K562 (cell line): ENCODE measurements at regions not wholly inside any gene's neighbourhood (a gene's known extent, or its start where the extent isn't known, plus 50 kb on each side); places are given as distances from the start of the nearest gene placed in this dataset.

ENCODE experiments used
- ATAC-seq: fragments of 200-7000 bp; cut with Tn5 transposase; 3 replicates; pipeline ENCODE4 v1.9.1; 2020; ENCODE audit warnings: moderate library complexity
- BruUV-seq: library from RNA; stranded (reverse); fragments of 400-500 nt; replicated peaks from 2 replicates; lab custom pipeline; 2021; lab: Mats Ljungman, UMichigan
- CTCF ChIA-PET: fragments of 300-600 bp; formaldehyde crosslinking; extraction: SDS; loops from one replicate; lab custom pipeline; 2021; ENCODE audit warnings: low intra/inter-chr PET ratio; lab: Yijun Ruan, JAX
- POLR2A ChIA-PET: fragments of 300-600, 350-650 bp; sonication (Branson Sonifier 250); formaldehyde crosslinking; extraction: SDS; loops from one replicate; lab custom pipeline; 2021; ENCODE audit warnings: antibody characterized with exemption, inconsistent platforms; lab: Yijun Ruan, JAX
- DNase-seq, 4 experiments: peaks; one replicate each; pipeline versions ENCODE4 v3.0.0 to v3.0.0-alpha.2; 2011 to 2018; ENCODE audit warnings: low spot score in 3 of 4, mixed read lengths in 3 of 4; ENCODE audit errors: extremely low read depth in 1 of 4
- FAIRE-seq: peaks from 2 replicates; lab custom pipeline; 2011; peaks lifted over from hg19 to GRCh38; lab: Jason Lieb, UNC
- H2AFZ ChIP-seq: 2 replicates; pipeline ENCODE4 v1.6.0; 2011; ENCODE audit warnings: low read depth, low read length, control low read depth, inconsistent platforms
- H3K27ac ChIP-seq: fragments of 200-600 bp; 3 replicates; pipeline ENCODE4 v1.8.0; 2011; ENCODE audit warnings: low read depth, mild to moderate bottlenecking, control low read depth, inconsistent platforms, low read length, moderate library complexity, mixed read lengths; ENCODE audit errors: extremely low read depth
- H3K27me3 ChIP-seq, 2 experiments: fragments of 300-600 bp in 1 of 2; 2 replicates in 1 of 2; 3 replicates in 1 of 2; pipeline versions ENCODE4 v1.6.0 to v1.8.0; 2011; ENCODE audit warnings: inconsistent platforms in 2 of 2, low read length in 2 of 2, mild to moderate bottlenecking in 1 of 2, mixed read lengths in 1 of 2, moderate library complexity in 1 of 2; ENCODE audit not compliant: control insufficient read depth in 2 of 2, insufficient read depth in 2 of 2
- H3K36me3 ChIP-seq: fragments of 300-600 bp; 3 replicates; pipeline ENCODE4 v1.8.0; 2011; ENCODE audit warnings: mild to moderate bottlenecking, low read length, inconsistent platforms; ENCODE audit not compliant: control insufficient read depth, insufficient read depth
- H3K4me1 ChIP-seq, 2 experiments: fragments of 200-600 bp in 1 of 2; replicated peaks in 1 of 2; 2 replicates in 1 of 2; 3 replicates in 1 of 2; pipeline versions ENCODE4 v1.5.1 to v1.8.0; 2011; ENCODE audit warnings: inconsistent platforms in 2 of 2, low read length in 2 of 2, mild to moderate bottlenecking in 1 of 2, mixed read lengths in 1 of 2, moderate library complexity in 1 of 2; ENCODE audit not compliant: control insufficient read depth in 2 of 2, insufficient read depth in 2 of 2
- H3K4me2 ChIP-seq: 2 replicates; pipeline ENCODE4 v1.6.1; 2011; ENCODE audit warnings: low read length, control low read depth, inconsistent platforms, mixed read lengths; ENCODE audit not compliant: insufficient read depth
- H3K4me3 ChIP-seq: fragments of 200-600 bp; sonication (generic), shearing (Covaris generic); 2 replicates; pipeline ENCODE4 v1.5.1; 2016; ENCODE audit warnings: control low read depth, inconsistent platforms
- H3K79me2 ChIP-seq: fragments of 200-600 bp; 3 replicates; pipeline ENCODE4 v1.8.0; 2011; ENCODE audit warnings: low read length, inconsistent platforms; ENCODE audit not compliant: control insufficient read depth, insufficient read depth
- H3K9ac ChIP-seq, 2 experiments: 2 replicates each; pipeline versions ENCODE4 v1.6.0 to v1.6.1; 2011; ENCODE audit warnings: low read depth in 2 of 2, low read length in 2 of 2, control low read depth in 1 of 2, inconsistent platforms in 1 of 2, mild to moderate bottlenecking in 1 of 2, mixed read lengths in 1 of 2; ENCODE audit not compliant: insufficient read depth in 1 of 2
- H3K9me1 ChIP-seq: one replicate; pipeline ENCODE4 v1.6.0; 2011; ENCODE audit warnings: inconsistent platforms, mild to moderate bottlenecking, low read length, moderate library complexity; ENCODE audit not compliant: control insufficient read depth, insufficient read depth
- H3K9me3 ChIP-seq: replicated peaks from 2 replicates; pipeline ENCODE4 v1.5.1; 2011; ENCODE audit warnings: low read depth, low read length, inconsistent platforms; ENCODE audit not compliant: control insufficient read depth, insufficient read depth
- H4K20me1 ChIP-seq: replicated peaks from 2 replicates; pipeline ENCODE4 v1.6.1; 2011; ENCODE audit warnings: low read length, inconsistent platforms, mixed read lengths; ENCODE audit not compliant: control insufficient read depth, insufficient read depth
- CBX5 ChIP-seq: IDR thresholded peaks from 2 replicates; pipeline ENCODE4 v1.6.1; 2014; ENCODE audit warnings: low read depth, borderline replicate concordance
- CCNT2 ChIP-seq: IDR thresholded peaks from 2 replicates; pipeline ENCODE4 v1.6.1; 2011; ENCODE audit warnings: borderline replicate concordance, low read depth, mild to moderate bottlenecking, moderate library complexity, mixed read lengths, low read length; ENCODE audit not compliant: insufficient read length; ENCODE audit errors: extremely low read depth
- DACH1 ChIP-seq: fragments of 450-650 bp; IDR thresholded peaks from 2 replicates; pipeline ENCODE4 v1.6.1; 2018; ENCODE audit not compliant: partially characterized antibody
- ELK1 ChIP-seq: sonication (generic); formaldehyde crosslinking; IDR thresholded peaks from 2 replicates; pipeline ENCODE4 v1.8.1; 2022; ENCODE audit warnings: missing genetic modification reagents
- FOXM1 ChIP-seq, 2 experiments: fragments of 450-650 bp in 1 of 2; sonication (generic) in 1 of 2; formaldehyde crosslinking in 1 of 2; IDR thresholded peaks; 2 replicates each; pipeline versions ENCODE4 v1.6.1 to v1.9.0; 2017 to 2022; ENCODE audit warnings: low read depth in 2 of 2, mild to moderate bottlenecking in 2 of 2, missing genetic modification reagents in 1 of 2, moderate library complexity in 1 of 2
- JUNB ChIP-seq: fragments of 450-650 bp; formaldehyde crosslinking; conservative IDR thresholded peaks from 2 replicates; pipeline ENCODE4 v1.4.0; 2020; ENCODE audit warnings: mild to moderate bottlenecking
- KAT7 ChIP-seq: sonication (generic); formaldehyde crosslinking; IDR thresholded peaks from 2 replicates; pipeline ENCODE4 v1.8.0; 2022; ENCODE audit warnings: missing genetic modification reagents, mild to moderate bottlenecking, borderline replicate concordance
- KDM2B ChIP-seq: fragments of 250-450 bp; sonication (Bioruptor Pico); IDR thresholded peaks from 2 replicates; pipeline ENCODE4 v1.8.0; 2021; ENCODE audit warnings: mild to moderate bottlenecking, moderate library complexity
- MED1 ChIP-seq: sonication (generic); formaldehyde crosslinking; IDR thresholded peaks from 2 replicates; pipeline ENCODE4 v1.8.1; 2023; ENCODE audit warnings: missing genetic modification reagents, borderline replicate concordance
- SLC30A9 ChIP-seq: fragments of 250-450 bp; sonication (Bioruptor Pico); IDR thresholded peaks from 2 replicates; pipeline ENCODE4 v1.8.0; 2022; ENCODE audit warnings: mild to moderate bottlenecking, moderate library complexity
- TFAM ChIP-seq: fragments of 250-450 bp; sonication (Bioruptor Pico); conservative IDR thresholded peaks from 2 replicates; pipeline ENCODE4 v1.5.0; 2021; ENCODE audit warnings: mild to moderate bottlenecking, moderate library complexity
- YBX1 ChIP-seq: fragments of 450-650 bp; IDR thresholded peaks from 2 replicates; pipeline ENCODE4 v1.7.1; 2016; ENCODE audit warnings: mild to moderate bottlenecking
- ZFP30 ChIP-seq: fragments of 250-450 bp; sonication (Bioruptor Pico); IDR thresholded peaks from 2 replicates; pipeline ENCODE4 v1.8.0; 2022; ENCODE audit warnings: moderate library complexity, mild to moderate bottlenecking, inconsistent platforms, borderline replicate concordance
- ZNF561 ChIP-seq: fragments of 450-650 bp; formaldehyde crosslinking; conservative IDR thresholded peaks from 2 replicates; pipeline ENCODE4 v1.4.0; 2020; ENCODE audit warnings: mild to moderate bottlenecking, moderate library complexity
- ZNF766 ChIP-seq: fragments of 200-800 bp; sonication (Bioruptor generic); conservative IDR thresholded peaks from 2 replicates; pipeline ENCODE4 v1.6.1; 2016; ENCODE audit warnings: missing genetic modification characterization, missing compliant biosample characterization
- WGBS: fragments of 100-300 bp; shearing (Covaris generic); methylation state at CpG from one replicate; pipeline ENCODE4 v1.1.6; 2016; ENCODE audit warnings: low coverage, mixed read lengths; ENCODE audit not compliant: insufficient coverage; ENCODE audit errors: missing lambda C conversion rate; 5-methylcytosine and 5-hydroxymethylcytosine counted together
- in situ Hi-C: fragments of 300-500 bp; cut with MboI; formaldehyde crosslinking; loops from 4 replicates; pipeline ENCODE4 v1.15.0; 2018; ENCODE audit warnings: inconsistent platforms, mixed read lengths
- intact Hi-C: fragments of 100-400 bp; cut with micrococcal nuclease; formaldehyde crosslinking; loops from 2 replicates; pipeline ENCODE4 v1.14.2; 2022
- TF ChIP-seq, protein P1 (sequence below): fragments of 150-350 bp; IDR thresholded peaks from 2 replicates; pipeline ENCODE4 v1.6.1; 2014; ENCODE audit warnings: low read depth, mild to moderate bottlenecking, low read length, borderline replicate concordance

- ChIA-PET POLR2A (interaction anchor here (0.8 kb wide), 1 partner anchor 17 kb away, joined by 3 read pairs; no protein-coding TSS in a partner anchor), CTCF (no interaction called here)
- WGBS, result 2% methylated on average over 10 of the region's 10 CpGs
- H3K27me3 ChIP-seq, result no peaks in the 10 kb centered on the region
- H3K4me3 ChIP-seq, result no peak overlapping the region
- no peak overlapping the region for H2AFZ ChIP-seq
- FAIRE-seq, result no peak
- ATAC-seq, result no peak
- H3K9ac ChIP-seq, result no peak overlapping the region
- H3K9me1 ChIP-seq, result no peaks in the 10 kb centered on the region
- intact Hi-C loops (loop anchor here (10.0 kb wide), 1 partner anchor 538 kb away; no protein-coding TSS in a partner anchor), in situ Hi-C loops (no loop called here)
- no peaks in the 10 kb centered on the region for H4K20me1 ChIP-seq
- H3K4me1 ChIP-seq, result no peaks in the 10 kb centered on the region
- no peaks in the 10 kb centered on the region for H3K79me2 ChIP-seq
- H3K9me3 ChIP-seq, result no peaks in the 10 kb centered on the region
- H3K4me2 ChIP-seq, result no peak overlapping the region
- H3K36me3 ChIP-seq, result no peaks in the 10 kb centered on the region
- no peak for DNase-seq
- H3K27ac ChIP-seq, result no peak overlapping the region
- TF ChIP-seq CCNT2 (no peak), ZFP30 (CRISPR knock-in tag) (no peak), CBX5 (no peak), ELK1 (CRISPR knock-in tag) (no peak), JUNB (CRISPR knock-in tag) (no peak), KDM2B (CRISPR knock-in tag) (no peak), MED1 (CRISPR knock-in tag) (no peak), TFAM (CRISPR knock-in tag) (no peak), ZNF766 (CRISPR knock-in tag) (no peak), YBX1 (no peak), FOXM1 (IDR thresholded peaks at IDR 0.05; ENCODE audit: low read depth) (no peak), FOXM1 (CRISPR knock-in tag; IDR thresholded peaks at IDR 0.05; ENCODE audit: low read depth) (no peak), ZNF561 (no peak), DACH1 (no peak), KAT7 (no peak), SLC30A9 (CRISPR knock-in tag) (no peak)
- TF ChIP-seq, protein P1, sequence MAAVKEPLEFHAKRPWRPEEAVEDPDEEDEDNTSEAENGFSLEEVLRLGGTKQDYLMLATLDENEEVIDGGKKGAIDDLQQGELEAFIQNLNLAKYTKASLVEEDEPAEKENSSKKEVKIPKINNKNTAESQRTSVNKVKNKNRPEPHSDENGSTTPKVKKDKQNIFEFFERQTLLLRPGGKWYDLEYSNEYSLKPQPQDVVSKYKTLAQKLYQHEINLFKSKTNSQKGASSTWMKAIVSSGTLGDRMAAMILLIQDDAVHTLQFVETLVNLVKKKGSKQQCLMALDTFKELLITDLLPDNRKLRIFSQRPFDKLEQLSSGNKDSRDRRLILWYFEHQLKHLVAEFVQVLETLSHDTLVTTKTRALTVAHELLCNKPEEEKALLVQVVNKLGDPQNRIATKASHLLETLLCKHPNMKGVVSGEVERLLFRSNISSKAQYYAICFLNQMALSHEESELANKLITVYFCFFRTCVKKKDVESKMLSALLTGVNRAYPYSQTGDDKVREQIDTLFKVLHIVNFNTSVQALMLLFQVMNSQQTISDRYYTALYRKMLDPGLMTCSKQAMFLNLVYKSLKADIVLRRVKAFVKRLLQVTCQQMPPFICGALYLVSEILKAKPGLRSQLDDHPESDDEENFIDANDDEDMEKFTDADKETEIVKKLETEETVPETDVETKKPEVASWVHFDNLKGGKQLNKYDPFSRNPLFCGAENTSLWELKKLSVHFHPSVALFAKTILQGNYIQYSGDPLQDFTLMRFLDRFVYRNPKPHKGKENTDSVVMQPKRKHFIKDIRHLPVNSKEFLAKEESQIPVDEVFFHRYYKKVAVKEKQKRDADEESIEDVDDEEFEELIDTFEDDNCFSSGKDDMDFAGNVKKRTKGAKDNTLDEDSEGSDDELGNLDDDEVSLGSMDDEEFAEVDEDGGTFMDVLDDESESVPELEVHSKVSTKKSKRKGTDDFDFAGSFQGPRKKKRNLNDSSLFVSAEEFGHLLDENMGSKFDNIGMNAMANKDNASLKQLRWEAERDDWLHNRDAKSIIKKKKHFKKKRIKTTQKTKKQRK, result no peak
- no TSS peak for BruUV-seq
These were observed 230.8 kb upstream of the TBC1D5 start for GRCh38 chr3:17972959-17973906.
